Midbrain (tissue), 1 donor: ENCODE measurements at regions not wholly inside any gene's neighbourhood (a gene's known extent, or its start where the extent isn't known, plus 50 kb on each side); places are given as distances from the start of the nearest gene placed in this dataset.
"Not testable (repeated sequence)": the region's sequence is repeated elsewhere in the genome, so short reads cannot be mapped to it uniquely, and the experiment has no call there.

Experiments used
- DNase-seq: peaks from one replicate; lab custom pipeline; 2025; lab: John Stamatoyannopoulos, UW

DNA sequence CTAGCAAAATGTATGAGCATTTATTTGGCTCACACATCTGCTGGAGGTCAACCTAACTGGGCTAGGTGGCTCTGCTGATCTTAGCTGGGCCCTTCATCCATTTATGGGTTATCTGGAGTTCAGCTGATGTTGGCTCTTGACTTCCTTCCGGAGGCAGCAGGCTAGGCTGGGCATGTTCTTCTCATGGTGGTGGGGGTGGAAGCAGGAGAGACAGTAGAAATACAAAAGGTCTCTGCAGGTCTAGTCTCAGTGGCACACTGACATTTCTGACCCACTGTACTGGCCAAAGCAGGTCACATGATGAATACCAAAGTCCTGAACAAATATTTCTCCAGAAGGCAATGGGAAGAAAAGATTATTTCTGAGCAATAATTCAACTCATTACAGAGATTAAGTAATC is 334.6 kb downstream of the CRPPA start:
- DNase-seq = no peak

DNA sequence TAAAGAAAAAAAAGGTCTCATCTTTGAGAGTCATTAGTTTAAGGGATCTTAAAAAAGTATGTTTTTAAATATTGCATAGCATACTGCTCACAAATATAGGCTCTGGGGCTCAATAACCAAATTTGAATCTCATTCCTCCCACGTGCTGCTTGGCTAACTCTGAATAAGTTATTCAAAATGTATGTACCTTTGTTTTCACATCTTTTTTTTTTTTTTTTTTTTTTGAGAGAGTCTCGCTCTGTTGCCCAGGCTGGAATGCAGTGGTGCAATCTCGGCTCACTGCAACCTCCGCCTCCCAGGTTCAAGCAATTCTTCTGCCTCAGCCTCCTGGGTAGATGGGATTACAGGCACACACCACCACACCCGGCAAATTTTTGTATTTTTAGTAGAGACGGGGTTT is 335.6 kb downstream of the CRPPA start:
- not testable (repeated sequence) for DNase-seq

DNA sequence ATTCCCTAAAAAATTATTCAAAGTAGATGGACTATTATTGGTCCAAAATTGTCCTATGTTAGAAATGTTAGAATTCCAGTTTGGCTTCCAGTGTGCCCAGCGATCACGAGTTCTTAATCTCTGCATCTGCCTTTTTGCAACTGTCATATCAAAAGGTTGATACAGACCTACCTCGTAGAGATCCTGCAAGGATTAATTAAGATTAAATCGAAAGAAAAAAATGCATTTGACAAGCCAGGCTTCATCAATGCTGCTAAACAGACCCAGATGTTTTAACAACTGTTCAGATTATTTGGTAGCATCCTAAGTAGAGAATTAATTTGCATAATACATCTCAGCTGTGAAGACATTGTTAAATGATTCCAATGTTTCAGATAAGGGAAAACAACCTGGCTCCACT is 336.5 kb downstream of the CRPPA start:
- no peak for DNase-seq

DNA sequence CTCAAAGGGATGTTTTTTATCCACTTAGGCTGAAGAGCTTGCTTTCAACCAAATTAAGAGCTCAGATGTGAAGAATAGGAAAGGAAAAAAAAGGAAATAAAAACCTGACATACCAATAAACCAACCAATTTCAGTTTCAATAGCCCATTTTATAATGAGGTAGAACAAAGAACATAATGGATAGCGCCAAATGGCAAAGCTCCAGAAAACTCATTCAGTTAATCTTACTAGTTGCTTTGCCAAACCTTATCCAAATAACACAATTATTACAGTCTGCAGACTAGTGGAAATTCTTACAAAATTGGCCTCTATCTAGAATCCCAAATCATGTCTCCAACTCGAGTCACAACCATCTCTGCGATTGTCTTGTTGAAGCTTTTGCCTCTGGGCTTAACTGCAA is 337.0 kb downstream of the CRPPA start:
- DNase-seq = no peak

DNA sequence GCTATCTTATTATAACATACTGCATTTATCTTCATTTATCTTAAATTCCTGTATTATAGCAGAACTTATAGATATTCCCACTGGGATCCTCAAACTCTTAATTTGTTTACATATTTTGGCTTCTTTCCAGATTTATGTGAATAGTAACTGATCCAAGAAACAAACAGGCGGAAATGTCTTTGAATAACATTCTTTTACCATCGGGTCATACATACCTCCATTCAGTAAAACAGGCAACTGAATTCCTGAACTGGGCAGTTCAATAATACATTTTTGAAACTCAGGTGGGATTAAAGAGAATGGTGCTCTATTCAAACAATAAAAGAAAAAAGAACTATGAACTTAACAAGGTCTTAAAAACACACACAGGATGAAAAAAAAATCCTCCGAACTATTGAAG is 337.4 kb downstream of the CRPPA start:
- DNase-seq = no peak

DNA sequence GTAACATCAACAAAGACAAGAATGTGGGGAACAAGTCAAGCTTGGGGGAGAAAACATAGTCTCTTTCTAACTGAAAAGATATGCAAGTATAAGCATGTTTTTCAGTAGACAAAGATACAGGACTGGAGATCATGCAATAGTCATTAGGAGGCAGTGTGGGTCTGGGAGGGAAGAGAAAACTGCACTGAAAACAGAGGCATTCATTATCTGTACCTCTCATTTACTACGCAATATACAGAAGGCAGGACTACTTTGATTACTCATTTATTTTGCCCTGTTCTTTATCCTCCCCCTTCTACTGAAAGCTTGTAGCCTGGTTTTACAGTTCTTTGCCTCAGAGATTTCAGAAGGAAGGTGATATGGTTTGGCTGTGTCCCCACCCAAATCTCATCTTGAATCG is 341.2 kb downstream of the CRPPA start:
- DNase-seq = no peak

DNA sequence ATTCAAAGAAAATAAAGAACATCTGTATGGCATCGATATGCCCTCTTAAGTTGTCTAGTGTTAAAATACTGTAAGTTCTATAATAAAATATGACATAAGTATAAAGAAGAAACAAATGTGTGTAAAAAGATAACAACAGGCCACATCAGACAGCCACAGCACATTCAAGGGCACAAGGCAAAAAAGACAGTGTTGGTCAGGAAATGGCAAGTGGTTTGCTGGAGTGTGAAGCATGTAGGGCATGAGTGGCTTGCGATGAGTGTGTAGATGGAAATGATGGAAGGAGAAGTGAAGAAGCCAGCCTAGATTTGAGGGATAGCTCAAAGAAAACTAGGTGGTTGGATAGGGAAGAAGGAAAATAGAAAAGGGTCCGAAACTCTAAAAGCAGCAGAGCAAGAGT is 341.6 kb downstream of the CRPPA start:
- DNase-seq = no peak

DNA sequence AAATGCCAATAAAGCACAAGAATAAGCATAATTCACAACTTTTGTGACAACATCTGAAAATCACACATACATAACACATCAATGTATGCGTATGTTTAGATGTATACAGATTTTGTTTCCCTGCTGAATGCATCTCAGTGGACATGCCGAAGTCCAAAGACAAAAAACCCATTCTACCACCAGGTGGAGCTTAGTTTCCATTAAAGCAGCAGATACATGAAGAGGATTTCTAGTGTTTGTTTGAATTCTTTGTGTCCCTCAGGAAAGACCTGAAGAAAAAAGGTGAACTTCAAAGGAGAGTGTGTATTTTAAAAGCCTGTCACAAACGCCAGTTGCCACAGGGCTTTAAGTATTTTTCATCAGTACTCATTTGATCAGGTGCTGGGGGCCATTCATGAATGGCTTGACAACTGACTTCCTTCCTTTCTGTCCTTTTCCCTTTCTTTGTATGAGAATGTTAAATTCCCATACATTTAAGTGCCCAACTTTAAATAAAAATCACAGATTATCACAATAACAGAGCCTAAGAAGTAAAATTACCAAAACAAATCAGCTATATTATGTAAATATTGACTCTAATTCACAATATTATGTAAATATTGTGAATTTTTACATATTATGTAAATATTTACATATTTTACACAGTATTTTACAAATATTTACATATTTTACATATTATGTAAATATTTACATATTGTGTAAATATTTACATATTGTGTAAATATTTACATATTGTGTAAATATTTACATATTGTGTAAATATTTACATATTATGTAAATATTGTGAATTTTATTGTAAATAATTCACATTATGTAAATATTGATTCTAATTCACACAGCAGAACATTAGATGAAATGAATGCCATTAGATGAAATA is 343.0 kb downstream of the CRPPA start:
- peak; percentile 74 for DNase-seq

DNA sequence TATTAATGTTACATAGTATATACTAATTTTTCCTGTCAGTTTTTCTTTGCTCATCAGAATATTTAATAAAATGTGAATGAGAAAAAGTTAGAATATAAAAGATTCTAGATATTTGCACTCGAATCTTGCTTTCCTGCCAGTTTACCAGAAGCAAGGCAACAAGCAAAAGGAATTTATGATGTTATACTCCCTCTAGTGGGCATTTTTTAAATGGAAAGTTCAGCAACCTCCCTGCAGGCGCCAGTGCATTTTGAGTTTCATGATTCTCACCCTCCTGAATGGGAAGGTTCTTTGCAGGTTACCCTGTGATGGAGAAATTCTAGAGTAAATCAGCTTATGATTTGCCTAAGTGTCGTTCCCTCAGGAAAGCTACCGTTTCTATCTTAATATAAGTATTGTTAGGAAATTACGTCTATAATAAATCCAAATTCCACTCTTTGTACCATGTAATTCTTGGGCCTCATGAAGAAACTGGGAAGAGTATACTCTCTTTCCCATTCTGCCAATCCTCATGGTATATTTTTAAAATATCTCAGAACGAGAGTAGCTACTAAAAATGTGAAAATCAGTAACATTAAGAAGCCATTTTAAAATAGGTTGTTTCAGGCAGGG is 350.0 kb downstream of the CRPPA start:
- peak; percentile 86 for DNase-seq

DNA sequence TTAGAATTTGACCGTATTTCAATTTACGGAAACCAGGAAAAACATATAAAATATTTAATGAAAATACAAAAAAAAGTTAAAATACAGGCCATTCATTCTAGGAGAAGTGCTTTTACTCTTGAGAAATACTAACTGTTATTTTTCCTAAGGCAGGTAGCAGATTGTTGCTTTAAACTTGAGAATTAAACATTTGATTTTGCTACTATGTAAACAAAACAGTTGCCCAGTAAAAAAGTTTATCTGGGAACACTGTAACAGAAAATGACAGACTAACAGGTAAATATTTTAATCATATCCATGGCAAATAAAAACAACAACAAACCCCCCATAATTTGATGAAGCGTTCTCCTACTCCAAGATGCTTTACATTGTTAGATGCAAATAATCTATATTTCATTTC is 350.5 kb downstream of the CRPPA start:
- no peak for DNase-seq

DNA sequence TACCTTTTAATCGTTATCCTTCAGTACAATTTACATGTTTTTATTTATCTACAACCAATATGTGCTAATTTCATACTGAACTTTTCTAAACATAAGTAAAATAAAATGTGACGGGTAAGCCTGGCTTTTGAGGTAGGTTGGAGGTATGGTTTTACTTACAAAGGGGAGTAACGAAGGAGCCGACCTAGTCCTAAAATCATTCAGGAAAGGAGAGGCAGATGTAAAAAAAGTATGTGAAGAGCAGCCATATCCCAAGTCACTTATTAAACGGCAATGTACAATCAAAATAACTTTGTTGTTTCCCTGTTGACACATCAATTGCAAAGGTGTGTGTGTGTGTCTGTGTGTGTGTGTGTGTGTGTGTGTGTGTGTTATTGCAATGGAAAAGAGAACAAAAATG is 351.3 kb downstream of the CRPPA start:
- DNase-seq = no peak

DNA sequence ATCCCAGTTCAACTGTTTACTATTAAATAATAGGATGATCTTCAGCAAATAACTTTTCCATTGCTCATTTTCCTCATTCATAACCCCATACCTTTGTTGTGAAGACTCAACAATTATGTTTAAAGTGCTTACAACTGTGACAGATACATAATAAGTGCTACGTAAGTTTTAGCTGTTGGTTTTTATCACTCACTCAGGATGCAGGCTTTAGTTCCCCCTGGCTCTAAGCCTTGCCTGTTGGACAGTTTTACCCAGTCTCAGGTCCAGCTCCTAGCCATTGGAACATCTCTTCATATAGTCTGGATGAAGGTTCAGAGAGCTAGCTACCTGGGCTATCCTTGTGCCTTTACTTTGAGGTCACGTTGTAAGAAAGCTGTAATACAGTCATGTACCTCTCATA is 353.2 kb downstream of the CRPPA start:
- DNase-seq = no peak

DNA sequence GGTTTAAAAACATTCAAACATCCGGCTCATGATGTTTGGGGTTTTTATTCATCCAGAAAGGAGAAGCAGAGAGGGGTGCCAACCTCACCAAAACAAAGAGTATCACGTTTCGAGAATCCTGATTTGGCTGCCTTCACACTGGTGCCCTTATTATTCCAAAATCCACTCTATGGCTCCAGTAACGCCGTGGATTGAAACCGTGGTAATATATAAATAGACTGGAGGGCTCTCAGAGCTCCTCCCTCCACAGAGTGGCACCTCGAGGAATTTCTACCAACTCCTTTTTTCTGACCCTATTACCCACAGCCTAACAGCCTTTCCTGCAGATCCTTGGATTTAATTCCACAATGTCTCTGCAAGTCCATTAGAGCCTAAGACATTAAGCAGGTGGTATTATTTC is 353.6 kb downstream of the CRPPA start:
- DNase-seq = no peak

DNA sequence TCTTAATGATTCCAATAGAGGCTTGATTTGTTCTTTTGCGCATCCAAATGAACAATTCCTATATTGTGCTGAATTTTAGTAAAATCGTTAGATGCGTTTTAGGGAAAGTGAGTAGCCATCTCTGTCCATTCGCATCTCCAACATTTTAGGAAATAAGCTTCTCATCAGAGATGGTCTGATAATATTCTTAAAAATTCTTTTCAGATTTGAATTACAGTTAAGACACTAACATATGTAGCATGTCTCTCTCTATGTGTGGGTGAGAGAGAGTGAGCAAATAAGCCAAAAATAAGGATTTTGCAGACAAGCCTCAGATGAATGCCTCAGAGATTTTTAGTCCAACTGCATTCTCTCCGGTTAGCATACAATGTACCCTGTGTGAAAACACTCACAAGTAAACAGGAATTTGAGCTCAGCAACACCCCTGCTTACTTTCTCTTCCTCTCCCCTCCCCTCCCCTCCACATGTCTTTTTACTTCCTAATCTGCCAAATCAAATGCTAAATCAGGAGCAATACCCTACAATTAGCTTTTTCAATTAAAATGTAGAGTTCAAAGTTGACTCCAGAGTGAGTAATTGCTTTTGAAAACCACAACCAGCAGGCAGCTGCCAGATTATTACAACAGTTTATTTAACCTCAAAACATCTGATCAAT is 354.4 kb downstream of the CRPPA start:
- DNase-seq = no peak

DNA sequence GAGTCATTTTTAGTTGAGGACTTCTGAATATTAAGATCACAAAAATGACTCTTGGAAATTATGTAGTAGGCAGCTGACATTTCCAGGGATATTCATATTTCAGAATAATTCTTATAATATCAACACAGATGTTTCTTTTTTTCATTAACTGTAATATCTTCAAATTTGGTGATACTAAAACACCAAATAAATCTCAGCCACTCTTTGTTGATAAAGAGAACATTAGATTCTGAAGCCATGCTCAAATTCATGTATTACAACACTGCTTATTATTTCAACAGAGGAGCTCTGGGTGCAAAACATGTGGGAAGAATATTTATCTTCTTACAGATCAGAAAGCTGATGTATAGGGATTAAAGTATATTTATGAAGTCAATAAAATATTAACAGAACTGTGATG is 355.4 kb downstream of the CRPPA start:
- DNase-seq = no peak

DNA sequence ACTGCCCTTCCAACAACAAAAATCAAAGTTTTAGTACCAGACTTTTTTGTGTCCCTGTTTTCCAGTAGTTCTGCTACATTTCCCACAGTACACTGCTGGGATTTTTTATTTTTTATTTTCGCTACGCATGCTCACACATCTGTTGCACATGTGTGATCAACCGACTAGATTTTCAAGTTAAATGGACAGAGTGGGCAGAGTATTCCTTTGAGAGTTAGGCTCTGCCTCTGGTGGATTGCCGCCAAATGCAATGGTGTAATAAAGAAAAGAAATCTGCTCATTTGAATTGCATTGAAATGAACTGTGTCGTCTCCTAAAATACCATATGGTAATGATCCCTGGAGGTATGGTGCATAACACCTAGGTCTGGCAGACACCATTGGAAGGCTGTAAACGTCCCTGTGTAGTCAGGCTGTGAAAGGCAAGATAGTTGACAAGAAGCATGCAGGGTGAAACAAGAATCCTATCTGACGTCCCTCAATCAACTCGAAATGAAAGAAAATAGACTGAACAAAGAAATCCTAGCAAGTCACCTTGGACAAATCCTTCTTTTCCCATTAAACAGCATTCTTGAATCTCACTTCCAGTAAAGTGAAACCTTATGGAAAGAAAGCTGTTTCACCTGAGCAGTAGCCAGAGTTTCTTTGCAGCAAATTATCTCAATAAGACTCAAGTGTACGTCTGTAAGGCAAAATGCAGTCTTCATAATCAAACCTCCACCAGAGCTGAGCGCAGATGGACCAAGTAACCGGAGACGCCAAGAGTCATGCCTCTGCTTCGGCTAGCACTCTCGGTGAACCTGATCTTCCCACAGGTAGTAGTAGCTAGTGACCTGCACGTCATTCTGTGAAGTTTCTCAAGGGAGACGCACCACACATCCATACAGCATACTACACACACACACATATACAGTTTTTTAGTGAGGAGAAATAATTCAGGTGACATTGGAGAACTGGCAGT is 357.3 kb downstream of the CRPPA start:
- no peak for DNase-seq

DNA sequence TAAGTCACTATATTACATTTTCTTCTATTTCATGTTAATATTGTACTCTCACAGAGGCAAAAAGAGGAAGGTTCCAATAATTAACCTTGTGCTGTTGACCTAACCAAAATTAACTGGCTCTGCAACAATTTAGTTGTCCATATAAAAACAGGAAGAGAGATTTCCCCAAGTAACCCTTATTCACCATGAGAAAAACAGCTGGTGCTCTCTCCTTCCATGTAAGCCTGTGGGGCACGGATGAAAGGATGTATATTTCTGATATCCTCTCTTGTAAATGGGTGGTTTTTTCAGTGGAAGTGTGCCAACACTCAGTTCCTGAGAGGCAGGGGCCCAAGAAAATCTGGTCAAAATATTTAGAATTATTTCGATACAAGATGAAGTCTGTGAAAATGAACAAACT is 358.1 kb downstream of the CRPPA start:
- DNase-seq = no peak

DNA sequence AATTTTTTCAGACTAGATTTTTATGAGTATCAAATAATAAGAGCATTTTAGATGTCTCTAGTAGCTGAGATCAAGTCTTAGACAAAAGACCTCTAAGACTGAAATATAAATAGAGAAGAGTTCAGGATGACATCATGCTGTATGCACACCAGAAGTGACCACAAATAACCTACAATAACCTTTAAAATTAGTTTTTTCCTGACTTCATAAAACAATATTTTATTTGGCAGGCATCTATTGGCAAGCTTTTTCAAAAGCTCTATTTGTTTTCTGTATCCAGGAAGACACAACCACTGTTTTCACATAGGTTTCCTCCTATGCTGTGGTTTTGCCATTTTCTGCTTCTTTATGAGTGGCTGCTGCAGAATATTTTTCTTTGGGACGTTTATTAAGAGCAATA is 359.1 kb downstream of the CRPPA start:
- DNase-seq = no peak

DNA sequence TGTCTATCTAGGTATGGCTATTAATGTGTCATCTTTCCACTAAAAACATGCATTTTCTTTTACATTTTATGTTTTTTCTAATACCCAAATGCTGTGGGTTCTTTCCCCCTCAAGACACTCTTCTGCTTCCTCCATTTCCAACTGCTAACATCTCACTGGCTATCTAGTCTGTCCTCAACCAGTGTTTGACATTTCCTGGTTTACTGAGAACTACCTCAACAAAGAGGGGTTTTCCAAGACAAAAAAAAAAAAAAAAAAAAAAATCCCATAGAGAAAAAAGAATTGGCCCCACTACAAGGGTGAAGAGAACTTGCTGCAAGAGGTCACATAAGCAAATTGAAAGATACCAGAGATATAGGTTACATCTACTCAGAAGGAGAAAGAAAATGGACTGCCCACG is 359.7 kb downstream of the CRPPA start:
- no peak for DNase-seq

DNA sequence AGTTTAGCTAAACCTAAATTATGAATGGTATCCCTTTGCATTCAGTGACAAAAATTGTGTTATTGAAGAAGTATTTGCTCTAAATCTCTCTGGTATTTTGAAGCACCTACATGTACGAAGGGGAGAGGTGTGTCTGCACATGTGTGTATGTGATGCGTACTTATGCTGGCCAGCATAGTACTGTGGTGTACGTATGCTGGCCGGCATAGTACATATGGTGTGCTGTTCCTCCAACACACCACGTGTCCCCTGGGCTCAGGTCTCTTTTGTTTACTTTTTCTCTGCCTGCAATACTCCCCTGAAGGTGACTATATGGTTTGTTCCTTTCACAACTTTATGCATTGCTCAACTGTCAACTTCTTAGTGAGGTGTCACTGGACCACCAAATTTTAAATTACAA is 360.3 kb downstream of the CRPPA start:
- no peak for DNase-seq

DNA sequence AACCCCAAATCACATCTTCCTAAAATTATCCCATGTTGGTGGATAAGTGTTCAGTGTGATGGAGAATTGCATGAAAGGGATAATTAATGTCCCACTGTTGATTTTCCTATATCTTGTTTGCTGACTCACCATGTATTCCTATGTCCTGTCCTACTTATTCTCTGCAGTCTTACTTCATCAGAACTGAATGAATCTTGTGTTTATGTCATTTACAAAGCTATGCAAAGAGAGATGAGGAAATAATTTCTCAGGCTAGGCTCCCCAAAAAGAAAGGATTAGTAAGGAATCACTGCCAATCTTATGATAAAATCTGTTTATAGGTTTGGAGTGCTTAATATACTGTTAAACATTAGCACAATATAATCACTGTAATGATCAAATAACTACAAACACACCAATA is 360.8 kb downstream of the CRPPA start:
- no peak for DNase-seq
